Mammary epithelial cell (primary cell): ENCODE measurements at regions not wholly inside any gene's neighbourhood (a gene's known extent, or its start where the extent isn't known, plus 50 kb on each side); places are given as distances from the start of the nearest gene placed in this dataset.

Experiments
- CTCF ChIP-seq, 2 donors: IDR thresholded peaks in 1 of 2; conservative IDR thresholded peaks in 1 of 2; 2 replicates each; pipeline ENCODE4 v1.5.1; 2011 to 2012; ENCODE audit warnings: inconsistent platforms in 2 of 2, low read length in 2 of 2, mild to moderate bottlenecking in 2 of 2, control low read depth in 1 of 2, low read depth in 1 of 2; ENCODE audit not compliant: insufficient read depth in 1 of 2; ENCODE audit errors: extremely low read depth in 1 of 2
- EZH2 ChIP-seq: IDR thresholded peaks from 2 replicates; pipeline ENCODE4 v1.6.1; 2012; ENCODE audit warnings: low read length, inconsistent platforms, borderline replicate concordance

- TF ChIP-seq CTCF (conservative IDR thresholded peaks at IDR 0.05 in 1 of 2, IDR thresholded peaks at IDR 0.05 in 1 of 2; ENCODE audit: extremely low read depth in 1 of 2, insufficient read depth in 1 of 2, low read depth in 1 of 2, low read length in 2 of 2) (no peak), EZH2 (no peak)
These were observed 444.9 kb upstream of the DDI1 start for GRCh38 chr11:103591554-103591953.
